ENCODE measurements at regions not wholly inside any gene's neighbourhood (a gene's known extent, or its start where the extent isn't known, plus 50 kb on each side); places are given as distances from the start of the nearest gene placed in this dataset.

GRCh38 chr20:51267679-51268078 lies 244.8 kb upstream of the KCNG1 start:
- no peak overlapping the region for H3K4me3 ChIP-seq
- no peak overlapping the region for H3K27ac ChIP-seq
- no peaks in the 10 kb centered on the region; the same call in 1 of the 2 replicates for H3K36me3 ChIP-seq
- no peaks in the 10 kb centered on the region for H3K4me1 ChIP-seq
- DNase-seq = no peak
- no peaks in the 10 kb centered on the region for H3K9me3 ChIP-seq (replicated peaks)
- no peaks in the 10 kb centered on the region for H3K27me3 ChIP-seq

- DNase-seq = no peak
- H3K4me3 ChIP-seq = no peak overlapping the region
- H3K27me3 ChIP-seq = no peaks in the 10 kb centered on the region
- H3K9me3 ChIP-seq (replicated peaks) = no peaks in the 10 kb centered on the region
- no peak overlapping the region for H3K27ac ChIP-seq
- H3K36me3 ChIP-seq = no peaks in the 10 kb centered on the region
- no peaks in the 10 kb centered on the region for H3K4me1 ChIP-seq
These were observed 243.4 kb upstream of the KCNG1 start for GRCh38 chr20:51266353-51266752.

- no peak overlapping the region for H3K27ac ChIP-seq
- no peaks in the 10 kb centered on the region for H3K4me1 ChIP-seq
- peaks cover 7% of the 10 kb centered on the region; the same call in 1 of the 2 replicates for H3K27me3 ChIP-seq
- no peaks in the 10 kb centered on the region for H3K9me3 ChIP-seq (replicated peaks)
- no peak overlapping the region for H3K4me3 ChIP-seq
- no peaks in the 10 kb centered on the region for H3K36me3 ChIP-seq
- no peak for DNase-seq
These were observed 242.5 kb upstream of the KCNG1 start for GRCh38 chr20:51265361-51265760.

- Histone ChIP-seq H3K4me3 (no peak overlapping the region), H3K27ac (no peak overlapping the region), H3K36me3 (no peaks in the 10 kb centered on the region), H3K4me1 (no peaks in the 10 kb centered on the region), H3K27me3 (peaks cover 11% of the 10 kb centered on the region; the same call in 1 of the 2 replicates), H3K9me3 (replicated peaks) (no peaks in the 10 kb centered on the region)
- no peak for DNase-seq
These were observed 239.3 kb upstream of the KCNG1 start for GRCh38 chr20:51262240-51262639.

- H3K9me3 ChIP-seq (replicated peaks) = no peaks in the 10 kb centered on the region
- no peak for DNase-seq
- H3K36me3 ChIP-seq = no peaks in the 10 kb centered on the region
These were observed 236.5 kb upstream of the KCNG1 start for GRCh38 chr20:51259455-51259854.

GRCh38 chr20:51258582-51259165 lies 235.8 kb upstream of the KCNG1 start:
- Histone ChIP-seq H3K9me3 (replicated peaks) (no peaks in the 10 kb centered on the region), H3K4me1 (no peaks in the 10 kb centered on the region), H3K27me3 (peaks cover 11% of the 10 kb centered on the region; the same call in 1 of the 2 replicates), H3K27ac (no peak overlapping the region), H3K36me3 (no peaks in the 10 kb centered on the region), H3K4me3 (no peak overlapping the region)
- DNase-seq = no peak

More at GRCh38 chr20:51259455-51259854, 236.5 kb upstream of the KCNG1 start:
- Histone ChIP-seq H3K4me3 (no peak overlapping the region), H3K27me3 (peaks cover 11% of the 10 kb centered on the region; the same call in 1 of the 2 replicates), H3K4me1 (no peaks in the 10 kb centered on the region), H3K27ac (no peak overlapping the region)

GRCh38 chr20:51255417-51255816 lies 232.5 kb upstream of the KCNG1 start:
- Histone ChIP-seq H3K9me3 (replicated peaks) (no peaks in the 10 kb centered on the region), H3K4me1 (no peaks in the 10 kb centered on the region), H3K4me3 (no peak overlapping the region), H3K27ac (no peak overlapping the region), H3K36me3 (no peaks in the 10 kb centered on the region), H3K27me3 (peaks cover 7% of the 10 kb centered on the region; the same call in 1 of the 2 replicates)
- no peak for DNase-seq

- Histone ChIP-seq H3K4me3 (no peak overlapping the region), H3K9me3 (replicated peaks) (no peaks in the 10 kb centered on the region), H3K4me1 (no peaks in the 10 kb centered on the region), H3K27ac (no peak overlapping the region), H3K36me3 (no peaks in the 10 kb centered on the region), H3K27me3 (peaks cover 6% of the 10 kb centered on the region; the same call in 1 of the 2 replicates)
- DNase-seq = no peak
These were observed 230.4 kb upstream of the KCNG1 start for GRCh38 chr20:51253280-51253679.

GRCh38 chr20:51249781-51250180 lies 226.9 kb upstream of the KCNG1 start:
- no peaks in the 10 kb centered on the region for H3K4me1 ChIP-seq
- no peak overlapping the region for H3K27ac ChIP-seq
- no peaks in the 10 kb centered on the region for H3K36me3 ChIP-seq
- no peaks in the 10 kb centered on the region for H3K9me3 ChIP-seq (replicated peaks)
- H3K27me3 ChIP-seq = peaks cover 8% of the 10 kb centered on the region; the same call in 1 of the 2 replicates
- no peak for DNase-seq
- no peak overlapping the region for H3K4me3 ChIP-seq

- no peaks in the 10 kb centered on the region for H3K4me1 ChIP-seq
- H3K27ac ChIP-seq = no peak overlapping the region
- no peak for DNase-seq
- no peaks in the 10 kb centered on the region for H3K36me3 ChIP-seq
- H3K9me3 ChIP-seq (replicated peaks) = no peaks in the 10 kb centered on the region
- peaks cover 11% of the 10 kb centered on the region; the same call in 1 of the 2 replicates for H3K27me3 ChIP-seq
- no peak overlapping the region for H3K4me3 ChIP-seq
These were observed 226.3 kb upstream of the KCNG1 start for GRCh38 chr20:51249215-51249614.

- H3K4me1 ChIP-seq = no peaks in the 10 kb centered on the region
- DNase-seq = no peak
These were observed 221.6 kb upstream of the KCNG1 start for GRCh38 chr20:51244466-51244865.

GRCh38 chr20:51238675-51239305 lies 215.9 kb upstream of the KCNG1 start:
- Histone ChIP-seq H3K27ac (no peak overlapping the region), H3K4me1 (no peaks in the 10 kb centered on the region), H3K4me3 (no peak overlapping the region), H3K27me3 (no peaks in the 10 kb centered on the region), H3K36me3 (no peaks in the 10 kb centered on the region), H3K9me3 (replicated peaks) (0 out of 2 replicates have a peak, but pooled peaks cover 8% of the 10 kb centered on the region)
- no peak for DNase-seq

More at GRCh38 chr20:51244466-51244865, 221.6 kb upstream of the KCNG1 start:
- no peaks in the 10 kb centered on the region for H3K36me3 ChIP-seq
- no peak overlapping the region for H3K4me3 ChIP-seq
- 0 out of 2 replicates have a peak, but pooled peaks cover 9% of the 10 kb centered on the region for H3K27me3 ChIP-seq
- 0 out of 2 replicates have a peak, but pooled peaks cover 8% of the 10 kb centered on the region for H3K9me3 ChIP-seq (replicated peaks)
- no peak overlapping the region for H3K27ac ChIP-seq

- H3K4me1 ChIP-seq = no peaks in the 10 kb centered on the region
- H3K36me3 ChIP-seq = no peaks in the 10 kb centered on the region
- H3K9me3 ChIP-seq (replicated peaks) = 0 out of 2 replicates have a peak, but pooled peaks cover 8% of the 10 kb centered on the region
- H3K27ac ChIP-seq = no peak overlapping the region
- no peak for DNase-seq
- H3K27me3 ChIP-seq = no peaks in the 10 kb centered on the region
- no peak overlapping the region for H3K4me3 ChIP-seq
These were observed 214.9 kb upstream of the KCNG1 start for GRCh38 chr20:51237791-51238190.

GRCh38 chr20:51237278-51237677 lies 214.4 kb upstream of the KCNG1 start:
- Histone ChIP-seq H3K36me3 (no peaks in the 10 kb centered on the region), H3K9me3 (replicated peaks) (0 out of 2 replicates have a peak, but pooled peaks cover 8% of the 10 kb centered on the region), H3K27ac (no peak overlapping the region), H3K4me1 (no peaks in the 10 kb centered on the region), H3K4me3 (no peak overlapping the region), H3K27me3 (no peaks in the 10 kb centered on the region)
- no peak for DNase-seq

- no peaks in the 10 kb centered on the region for H3K36me3 ChIP-seq
- no peak overlapping the region for H3K27ac ChIP-seq
- no peaks in the 10 kb centered on the region for H3K4me1 ChIP-seq
- no peaks in the 10 kb centered on the region for H3K27me3 ChIP-seq
- H3K9me3 ChIP-seq (replicated peaks) = no peaks in the 10 kb centered on the region
- no peak overlapping the region for H3K4me3 ChIP-seq
- no peak for DNase-seq
These were observed 213.5 kb upstream of the KCNG1 start for GRCh38 chr20:51236421-51236820.

Measured in SJCRH30 (cell line).